Lower leg skin (tissue), 4 donors: ENCODE measurements at regions not wholly inside any gene's neighbourhood (a gene's known extent, or its start where the extent isn't known, plus 50 kb on each side); places are given as distances from the start of the nearest gene placed in this dataset.

ENCODE experiments used
- DNase-seq, 2 donors: peaks; one replicate each; pipeline ENCODE4 v3.0.0-alpha.2; 2019; ENCODE audit warnings: low spot score in 2 of 2
- H3K4me3 ChIP-seq: fragments of 200-600 bp; sonication (generic); 2 replicates; pipeline ENCODE4 v1.5.1; 2017; ENCODE audit warnings: mild to moderate bottlenecking, low read depth; ENCODE audit not compliant: poor library complexity, severe bottlenecking
- CTCF ChIP-seq, 3 donors: fragments of 450-650 bp; IDR thresholded peaks; one replicate each; pipeline ENCODE4 v1.5.1; 2016; ENCODE audit warnings: antibody characterized with exemption in 3 of 3, mild to moderate bottlenecking in 3 of 3, moderate library complexity in 2 of 3
- POLR2A ChIP-seq, 2 donors: fragments of 450-650 bp; IDR thresholded peaks; one replicate each; pipeline ENCODE4 v1.6.1; 2016 to 2017; ENCODE audit warnings: antibody characterized with exemption in 2 of 2, mild to moderate bottlenecking in 1 of 2, moderate library complexity in 1 of 2
- WGBS, 2 donors: methylation state at CpG; one replicate each; pipeline ENCODE4 v1.1.5; 2018; 5-methylcytosine and 5-hydroxymethylcytosine counted together
- intact Hi-C: fragments of 100-400 bp; cut with DNase I; formaldehyde crosslinking; loops from one replicate; pipeline ENCODE4 v1.15.0; 2023; ENCODE audit warnings: low total_unique reads

GRCh38 chr1:199297174-199297573, 658.3 kb downstream of the PTPRC start:
- no peak for TF ChIP-seq POLR2A (IDR thresholded peaks at IDR 0.05)
- TF ChIP-seq CTCF (IDR thresholded peaks at IDR 0.05), result no peak
- no peak overlapping the region for H3K4me3 ChIP-seq
- no peak for DNase-seq
- intact Hi-C loops, result no loop called here

GRCh38 chr1:199297887-199298286, 659.0 kb downstream of the PTPRC start:
- intact Hi-C loops, result no loop called here
- no peak for DNase-seq
- no peak for TF ChIP-seq POLR2A (IDR thresholded peaks at IDR 0.05)
- no peak for TF ChIP-seq CTCF (IDR thresholded peaks at IDR 0.05)
- no peak overlapping the region for H3K4me3 ChIP-seq
- 72 to 86% methylated on average over 3 of the region's 3 CpGs for WGBS, 2 donors

GRCh38 chr1:199298825-199299224, 660.0 kb downstream of the PTPRC start:
- H3K4me3 ChIP-seq, result no peak overlapping the region
- intact Hi-C loops, result no loop called here
- no peak for DNase-seq
- 88 to 96% methylated on average over 3 of the region's 3 CpGs for WGBS, 2 donors
- no peak for TF ChIP-seq POLR2A (IDR thresholded peaks at IDR 0.05)
- TF ChIP-seq CTCF (IDR thresholded peaks at IDR 0.05), result no peak

GRCh38 chr1:199301472-199302217, 662.8 kb downstream of the PTPRC start:
- no peak for DNase-seq
- H3K4me3 ChIP-seq, result no peak overlapping the region
- intact Hi-C loops, result no loop called here
- TF ChIP-seq POLR2A (IDR thresholded peaks at IDR 0.05), result no peak
- no peak for TF ChIP-seq CTCF (IDR thresholded peaks at IDR 0.05)

GRCh38 chr1:199302554-199302953, 663.7 kb downstream of the PTPRC start:
- no peak for DNase-seq
- intact Hi-C loops, result no loop called here
- TF ChIP-seq CTCF (IDR thresholded peaks at IDR 0.05), result no peak
- TF ChIP-seq POLR2A (IDR thresholded peaks at IDR 0.05), result no peak
- H3K4me3 ChIP-seq, result no peak overlapping the region

GRCh38 chr1:199303035-199303434, 664.2 kb downstream of the PTPRC start:
- intact Hi-C loops, result no loop called here
- no peak for TF ChIP-seq POLR2A (IDR thresholded peaks at IDR 0.05)
- TF ChIP-seq CTCF (IDR thresholded peaks at IDR 0.05), result no peak
- no peak overlapping the region for H3K4me3 ChIP-seq
- no peak for DNase-seq
- WGBS, 2 donors, result 85 to 93% methylated on average over 2 of the region's 2 CpGs
